B cell (primary cell): ENCODE measurements at regions not wholly inside any gene's neighbourhood (a gene's known extent, or its start where the extent isn't known, plus 50 kb on each side); places are given as distances from the start of the nearest gene placed in this dataset.

Source experiments
- ATAC-seq: fragments of 200-7000 bp; cut with Tn5 transposase; one replicate; pipeline ENCODE4 v1.10.0; 2021; ENCODE audit warnings: low read depth, mild to moderate bottlenecking, moderate number of reproducible peaks, moderate library complexity
- CTCF ChIA-PET: fragments of 350-600 bp; sonication (Branson Sonifier 250); formaldehyde crosslinking; loops from one replicate; lab custom pipeline; 2021; ENCODE audit warnings: antibody characterized with exemption, inconsistent platforms; lab: Charles Lee
- POLR2A ChIA-PET: fragments of 350-600 bp; sonication (Branson Sonifier 250); formaldehyde crosslinking; loops from one replicate; lab custom pipeline; 2021; ENCODE audit warnings: antibody characterized with exemption; lab: Charles Lee
- DNase-seq: peaks from one replicate; pipeline ENCODE4 v3.0.0; 2013
- H2AFZ ChIP-seq: 2 replicates; pipeline ENCODE4 v1.6.1; 2012; ENCODE audit warnings: mild to moderate bottlenecking, low read depth, low read length; ENCODE audit not compliant: insufficient read depth, poor library complexity, severe bottlenecking
- H3K27ac ChIP-seq, 2 donors: 1 replicate in 1 of 2; 2 replicates in 1 of 2; pipeline ENCODE4 v1.5.1; 2012 to 2013; ENCODE audit warnings: low read length in 2 of 2, mild to moderate bottlenecking in 2 of 2, moderate library complexity in 1 of 2
- H3K27me3 ChIP-seq, 4 experiments: fragments of 200-600 bp in 1 of 4; sonication (generic) in 1 of 4; replicated peaks in 1 of 4; 1 replicate in 2 of 4; 2 replicates in 2 of 4; pipeline versions ENCODE4 v1.6.1 to v1.7.0; 2013 to 2016; ENCODE audit warnings: low read length in 3 of 4, mild to moderate bottlenecking in 2 of 4, mixed read lengths in 1 of 4, moderate library complexity in 1 of 4; ENCODE audit not compliant: insufficient read depth in 4 of 4, control insufficient read depth in 3 of 4; ENCODE audit errors: control extremely low read depth in 1 of 4
- H3K36me3 ChIP-seq, 2 experiments: replicated peaks in 1 of 2; 1 replicate in 1 of 2; 2 replicates in 1 of 2; pipeline versions ENCODE4 v1.6.1 to v1.7.1; 2013; ENCODE audit warnings: low read length in 1 of 2; ENCODE audit not compliant: insufficient read depth in 2 of 2, control insufficient read depth in 1 of 2; ENCODE audit errors: control extremely low read depth in 1 of 2, extremely low read depth in 1 of 2
- H3K4me1 ChIP-seq, 2 donors: fragments of 200-600 bp in 1 of 2; sonication (generic) in 1 of 2; 1 replicate in 1 of 2; 2 replicates in 1 of 2; pipeline versions ENCODE4 v1.5.1 to v1.6.1; 2013 to 2017; ENCODE audit warnings: low read length in 2 of 2; ENCODE audit not compliant: control insufficient read depth in 2 of 2, insufficient read depth in 2 of 2
- H3K4me2 ChIP-seq: replicated peaks from 2 replicates; pipeline ENCODE3; 2012; ENCODE audit warnings: mild to moderate bottlenecking, low read depth, low read length; ENCODE audit not compliant: poor library complexity, severe bottlenecking
- H3K4me3 ChIP-seq, 5 experiments: fragments of 200-600 bp in 1 of 5; sonication (generic) in 1 of 5; 1 replicate in 3 of 5; 2 replicates in 2 of 5; pipeline versions ENCODE4 v1.5.1 to v1.7.0; 2011 to 2016; ENCODE audit warnings: low read length in 4 of 5, mild to moderate bottlenecking in 4 of 5, low read depth in 2 of 5, control low read depth in 1 of 5, moderate library complexity in 1 of 5; ENCODE audit not compliant: insufficient read depth in 1 of 5; ENCODE audit errors: control extremely low read depth in 1 of 5, extremely low read depth in 1 of 5
- H3K79me2 ChIP-seq: fragments of 200-600 bp; sonication (generic); one replicate; pipeline ENCODE4 v1.6.0; 2016; ENCODE audit warnings: low read length; ENCODE audit not compliant: control insufficient read depth, insufficient read depth
- H3K9ac ChIP-seq: fragments of 200-600 bp; sonication (generic); 2 replicates; pipeline ENCODE4 v1.6.1; 2017; ENCODE audit warnings: mild to moderate bottlenecking, low read length, moderate library complexity
- H3K9me3 ChIP-seq, 3 donors: one replicate each; pipeline versions ENCODE4 v1.6.1 to v1.7.1; 2013; ENCODE audit warnings: low read length in 2 of 3; ENCODE audit not compliant: control insufficient read depth in 2 of 3, insufficient read depth in 1 of 3; ENCODE audit errors: control extremely low read depth in 1 of 3
- H4K20me1 ChIP-seq: 2 replicates; pipeline ENCODE4 v1.6.0; 2012; ENCODE audit warnings: mild to moderate bottlenecking, low read length; ENCODE audit not compliant: insufficient read depth, control insufficient read depth, poor library complexity, severe bottlenecking
- H3K27ac Mint-ChIP-seq: one replicate; pipeline ENCODE4 v1.8.0; 2021; ENCODE audit warnings: mixed read lengths
- H3K27me3 Mint-ChIP-seq: one replicate; pipeline ENCODE4 v1.8.0; 2021; ENCODE audit warnings: mixed read lengths
- H3K4me1 Mint-ChIP-seq: one replicate; pipeline ENCODE4 v1.8.0; 2021; ENCODE audit warnings: mixed read lengths
- H3K4me3 Mint-ChIP-seq: one replicate; pipeline ENCODE4 v1.8.0; 2021; ENCODE audit warnings: mixed read lengths
- H3K9me3 Mint-ChIP-seq: one replicate; pipeline ENCODE4 v1.8.0; 2022; ENCODE audit warnings: mixed read lengths; ENCODE audit not compliant: insufficient read depth
- EZH2 ChIP-seq: IDR thresholded peaks from 2 replicates; pipeline ENCODE4 v1.6.1; 2012; ENCODE audit warnings: borderline replicate concordance, low read depth, mild to moderate bottlenecking, moderate library complexity, low read length; ENCODE audit not compliant: insufficient read depth, poor library complexity, severe bottlenecking
- WGBS: methylation state at CpG from one replicate; pipeline ENCODE4 v1.1.5; 2013; ENCODE audit warnings: missing lambda C conversion rate; ENCODE audit not compliant: insufficient coverage; 5-methylcytosine and 5-hydroxymethylcytosine counted together
- intact Hi-C: fragments of 100-400 bp; cut with micrococcal nuclease; formaldehyde crosslinking; loops from one replicate; pipeline ENCODE4 v1.10.0; 2022
- TF ChIP-seq, protein P1 (sequence below): fragments of 200-600 bp; IDR thresholded peaks from one replicate; pipeline ENCODE4 v1.8.0; 2022; ENCODE audit warnings: antibody characterized with exemption, mild to moderate bottlenecking

DNA sequence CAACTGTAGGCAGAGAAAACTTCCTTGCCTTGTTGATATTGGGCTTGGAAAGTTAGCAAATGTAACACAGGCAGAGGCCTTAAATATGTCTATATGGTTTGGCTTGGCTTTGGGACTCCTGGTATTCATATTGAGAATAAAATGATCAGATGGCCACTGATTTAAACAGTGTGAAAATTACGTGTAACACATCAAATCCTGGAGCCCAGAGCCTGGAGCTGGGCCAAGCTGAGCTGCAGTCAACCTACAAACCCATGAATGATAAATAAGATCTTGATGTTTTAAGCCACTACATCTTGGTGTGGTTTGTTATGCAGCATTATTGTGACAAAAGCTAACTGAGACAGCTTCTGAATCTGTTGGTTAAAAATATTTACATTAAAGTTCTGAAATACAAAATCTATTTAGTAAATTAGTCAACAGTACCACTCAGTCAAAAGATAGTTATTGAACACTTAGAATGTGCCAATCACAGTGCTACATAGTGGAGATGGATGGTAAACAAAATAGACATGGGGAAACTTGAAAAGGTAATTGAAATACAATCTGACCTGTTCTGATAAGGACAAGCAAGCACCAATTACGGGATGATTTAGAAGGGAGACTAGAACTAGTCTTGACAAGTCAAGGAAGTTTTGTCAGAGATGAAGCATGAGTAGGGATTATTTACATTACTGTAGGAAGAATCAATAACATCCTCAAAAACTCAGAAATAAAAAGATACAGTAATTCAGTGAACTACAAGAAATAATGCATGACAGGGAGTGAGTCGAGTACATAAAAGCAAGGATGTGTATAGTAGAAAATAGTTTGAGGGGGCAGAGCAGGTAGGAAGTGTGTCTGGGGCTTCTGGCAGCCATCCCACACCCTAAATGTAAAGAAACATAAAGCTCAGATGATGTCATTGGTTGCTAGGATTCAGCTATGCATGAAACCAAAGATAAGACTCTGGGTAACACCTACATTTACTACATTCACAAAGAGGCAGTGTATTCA is 157.7 kb downstream of the HNMT start:
- Mint-ChIP-seq H3K27me3 (no peaks in the 10 kb centered on the region), H3K9me3 (no peaks in the 10 kb centered on the region), H3K4me1 (no peaks in the 10 kb centered on the region), H3K27ac (no peak overlapping the region), H3K4me3 (no peak overlapping the region)
- Histone ChIP-seq H3K36me3 (no peaks in the 10 kb centered on the region), H3K79me2 (no peaks in the 10 kb centered on the region), H3K27me3 (no peaks in the 10 kb centered on the region), H4K20me1 (no peaks in the 10 kb centered on the region), H3K4me1 (no peaks in the 10 kb centered on the region), H3K9me3 (no peaks in the 10 kb centered on the region), H3K4me3 (no peak overlapping the region), H2AFZ (no peak overlapping the region), H3K27ac (no peak overlapping the region), H3K4me2 (no peak overlapping the region), H3K9ac (no peak overlapping the region)
- no peak for ATAC-seq
- ChIA-PET POLR2A (no interaction called here), CTCF (no interaction called here)
- no peak for DNase-seq
- intact Hi-C loops = no loop called here
- WGBS = no CpG with 5 or more reads among the region's 3 CpGs
- TF ChIP-seq, protein P1, sequence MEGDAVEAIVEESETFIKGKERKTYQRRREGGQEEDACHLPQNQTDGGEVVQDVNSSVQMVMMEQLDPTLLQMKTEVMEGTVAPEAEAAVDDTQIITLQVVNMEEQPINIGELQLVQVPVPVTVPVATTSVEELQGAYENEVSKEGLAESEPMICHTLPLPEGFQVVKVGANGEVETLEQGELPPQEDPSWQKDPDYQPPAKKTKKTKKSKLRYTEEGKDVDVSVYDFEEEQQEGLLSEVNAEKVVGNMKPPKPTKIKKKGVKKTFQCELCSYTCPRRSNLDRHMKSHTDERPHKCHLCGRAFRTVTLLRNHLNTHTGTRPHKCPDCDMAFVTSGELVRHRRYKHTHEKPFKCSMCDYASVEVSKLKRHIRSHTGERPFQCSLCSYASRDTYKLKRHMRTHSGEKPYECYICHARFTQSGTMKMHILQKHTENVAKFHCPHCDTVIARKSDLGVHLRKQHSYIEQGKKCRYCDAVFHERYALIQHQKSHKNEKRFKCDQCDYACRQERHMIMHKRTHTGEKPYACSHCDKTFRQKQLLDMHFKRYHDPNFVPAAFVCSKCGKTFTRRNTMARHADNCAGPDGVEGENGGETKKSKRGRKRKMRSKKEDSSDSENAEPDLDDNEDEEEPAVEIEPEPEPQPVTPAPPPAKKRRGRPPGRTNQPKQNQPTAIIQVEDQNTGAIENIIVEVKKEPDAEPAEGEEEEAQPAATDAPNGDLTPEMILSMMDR = no peak
- TF ChIP-seq EZH2 = no peak

DNA sequence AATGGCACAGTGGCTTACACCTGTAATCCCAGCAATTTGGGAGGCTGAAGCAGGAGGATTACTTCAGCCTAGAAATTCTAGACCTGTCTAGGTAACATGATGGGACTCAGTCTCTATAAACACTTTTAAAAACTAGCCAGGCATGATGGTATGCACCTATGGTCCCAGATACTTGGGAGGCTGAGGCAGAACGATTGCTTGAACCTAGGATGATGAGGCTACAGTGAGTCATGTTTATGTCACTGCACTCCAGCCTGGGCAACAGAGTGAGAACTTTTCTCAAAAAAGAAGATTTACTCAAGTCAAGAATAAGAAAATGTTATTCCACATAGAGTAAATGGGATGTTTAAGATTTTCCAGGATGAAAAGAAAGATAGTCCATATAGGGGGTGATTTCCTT is 158.6 kb downstream of the HNMT start:
- no peaks in the 10 kb centered on the region for H3K79me2 ChIP-seq
- H3K4me3 Mint-ChIP-seq = no peak overlapping the region
- no peak overlapping the region for H3K4me2 ChIP-seq
- H3K9me3 ChIP-seq = no peaks in the 10 kb centered on the region
- no peaks in the 10 kb centered on the region for H4K20me1 ChIP-seq
- no peaks in the 10 kb centered on the region for H3K27me3 ChIP-seq
- ChIA-PET POLR2A (no interaction called here), CTCF (no interaction called here)
- H3K9me3 Mint-ChIP-seq = no peaks in the 10 kb centered on the region
- H3K4me1 Mint-ChIP-seq = no peaks in the 10 kb centered on the region
- H3K27ac Mint-ChIP-seq = no peak overlapping the region
- WGBS = no CpG with 5 or more reads among the region's 1 CpG
- TF ChIP-seq EZH2 = no peak
- TF ChIP-seq, protein P1 = no peak
- H3K4me3 ChIP-seq = no peak overlapping the region
- no peak for ATAC-seq
- no peak for DNase-seq
- intact Hi-C loops = no loop called here
- H3K9ac ChIP-seq = no peak overlapping the region
- H3K27me3 Mint-ChIP-seq = no peaks in the 10 kb centered on the region
- no peaks in the 10 kb centered on the region for H3K36me3 ChIP-seq
- no peak overlapping the region for H3K27ac ChIP-seq
- H3K4me1 ChIP-seq = no peaks in the 10 kb centered on the region
- no peak overlapping the region for H2AFZ ChIP-seq
